ENCODE measurements at regions not wholly inside any gene's neighbourhood (a gene's known extent, or its start where the extent isn't known, plus 50 kb on each side); places are given as distances from the start of the nearest gene placed in this dataset.

- CTCF ChIA-PET: no interaction called here
- Mint-ChIP-seq H3K27me3 (peaks cover 18% of the 10 kb centered on the region), H3K4me3 (no peak overlapping the region), H3K4me1 (peaks cover 3% of the 10 kb centered on the region), H3K27ac (no peak overlapping the region), H3K9me3 (ENCODE audit: insufficient read depth) (no peaks in the 10 kb centered on the region)
- H3K4me3 ChIP-seq (ENCODE audit: control extremely low read depth in 1 of 5, extremely low read depth in 1 of 5, insufficient read depth in 1 of 5, low read depth in 2 of 5, low read length in 4 of 5): no peak overlapping the region
- H4K20me1 ChIP-seq (ENCODE audit: control insufficient read depth, insufficient read depth, low read length, poor library complexity, severe bottlenecking): no peaks in the 10 kb centered on the region
- DNase-seq (no peak), ATAC-seq (ENCODE audit: low read depth) (no peak)
- H2AFZ ChIP-seq (ENCODE audit: insufficient read depth, low read depth, low read length, poor library complexity, severe bottlenecking): no peak overlapping the region
- H3K4me1 ChIP-seq (ENCODE audit: control insufficient read depth in 2 of 2, insufficient read depth in 2 of 2, low read length in 2 of 2): no peaks in the 10 kb centered on the region
- no peaks in the 10 kb centered on the region for H3K79me2 ChIP-seq (ENCODE audit: control insufficient read depth, insufficient read depth, low read length)
- H3K4me2 ChIP-seq (replicated peaks; ENCODE audit: low read depth, low read length, poor library complexity, severe bottlenecking): no peak overlapping the region
- intact Hi-C loops (cut with micrococcal nuclease): no loop called here
- no peak overlapping the region for H3K9ac ChIP-seq (ENCODE audit: low read length)
- no peaks in the 10 kb centered on the region for H3K36me3 ChIP-seq (replicated peaks in 1 of 2; ENCODE audit: control extremely low read depth in 1 of 2, control insufficient read depth in 1 of 2, extremely low read depth in 1 of 2, insufficient read depth in 2 of 2, low read length in 1 of 2)
- peaks cover 0 to 2% (median 0%) of the 10 kb centered on the region in 3 donors for H3K9me3 ChIP-seq (ENCODE audit: control extremely low read depth in 1 of 3, control insufficient read depth in 2 of 3, insufficient read depth in 1 of 3, low read length in 2 of 3)
- no peak overlapping the region for H3K27ac ChIP-seq (ENCODE audit: low read length in 2 of 2)
- TF ChIP-seq EZH2 (IDR thresholded peaks at IDR 0.05; ENCODE audit: borderline replicate concordance, insufficient read depth, low read depth, low read length, poor library complexity, severe bottlenecking) (no peak), CTCF (IDR thresholded peaks at IDR 0.05) (no peak)
- H3K27me3 ChIP-seq (replicated peaks in 1 of 4; ENCODE audit: control extremely low read depth in 1 of 4, control insufficient read depth in 3 of 4, insufficient read depth in 4 of 4, low read length in 3 of 4): peaks cover 0 to 2% (median 0%) of the 10 kb centered on the region in 4 experiments
- WGBS (ENCODE audit: insufficient coverage): 75% methylated on average over 2 of the region's 5 CpGs
- POLR2A ChIA-PET: no interaction called here
These were observed 93.7 kb downstream of the THNSL2 start for GRCh38 chr2:88263861-88264260.

GRCh38 chr2:88261725-88262124, 91.6 kb downstream of the THNSL2 start:
- Histone ChIP-seq H3K27me3 (replicated peaks in 1 of 4; ENCODE audit: control extremely low read depth in 1 of 4, control insufficient read depth in 3 of 4, insufficient read depth in 4 of 4, low read length in 3 of 4) (peaks cover 0 to 10% (median 1%) of the 10 kb centered on the region in 4 experiments), H3K79me2 (ENCODE audit: control insufficient read depth, insufficient read depth, low read length) (no peaks in the 10 kb centered on the region), H3K36me3 (replicated peaks in 1 of 2; ENCODE audit: control extremely low read depth in 1 of 2, control insufficient read depth in 1 of 2, extremely low read depth in 1 of 2, insufficient read depth in 2 of 2, low read length in 1 of 2) (no peaks in the 10 kb centered on the region), H3K4me3 (ENCODE audit: control extremely low read depth in 1 of 5, extremely low read depth in 1 of 5, insufficient read depth in 1 of 5, low read depth in 2 of 5, low read length in 4 of 5) (no peak overlapping the region), H3K27ac (ENCODE audit: low read length in 2 of 2) (no peak overlapping the region), H2AFZ (ENCODE audit: insufficient read depth, low read depth, low read length, poor library complexity, severe bottlenecking) (no peak overlapping the region), H3K9me3 (ENCODE audit: control extremely low read depth in 1 of 3, control insufficient read depth in 2 of 3, insufficient read depth in 1 of 3, low read length in 2 of 3) (no peaks in the 10 kb centered on the region), H3K9ac (ENCODE audit: low read length) (no peak overlapping the region), H3K4me2 (replicated peaks; ENCODE audit: low read depth, low read length, poor library complexity, severe bottlenecking) (no peak overlapping the region), H4K20me1 (ENCODE audit: control insufficient read depth, insufficient read depth, low read length, poor library complexity, severe bottlenecking) (no peaks in the 10 kb centered on the region), H3K4me1 (ENCODE audit: control insufficient read depth in 2 of 2, insufficient read depth in 2 of 2, low read length in 2 of 2) (no peaks in the 10 kb centered on the region)
- TF ChIP-seq EZH2 (IDR thresholded peaks at IDR 0.05; ENCODE audit: borderline replicate concordance, insufficient read depth, low read depth, low read length, poor library complexity, severe bottlenecking) (no peak), CTCF (IDR thresholded peaks at IDR 0.05) (no peak)
- Mint-ChIP-seq H3K9me3 (ENCODE audit: insufficient read depth) (no peaks in the 10 kb centered on the region), H3K4me1 (peaks cover 3% of the 10 kb centered on the region), H3K27me3 (peaks cover 18% of the 10 kb centered on the region), H3K27ac (no peak overlapping the region), H3K4me3 (no peak overlapping the region)
- ChIA-PET POLR2A (no interaction called here), CTCF (interaction anchor here (0.6 kb wide), 1 partner anchor 10 kb away, joined by 3 read pairs; no protein-coding TSS in a partner anchor)
- DNase-seq (no peak), ATAC-seq (ENCODE audit: low read depth) (no peak)
- intact Hi-C loops (cut with micrococcal nuclease): no loop called here
- 100% methylated on average over 2 of the region's 4 CpGs for WGBS (ENCODE audit: insufficient coverage)

All from B cell (primary cell).